Type B pancreatic cell (in vitro differentiated cells): ENCODE measurements at regions not wholly inside any gene's neighbourhood (a gene's known extent, or its start where the extent isn't known, plus 50 kb on each side); places are given as distances from the start of the nearest gene placed in this dataset.
"Not testable (repeated sequence)": the region's sequence is repeated elsewhere in the genome, so short reads cannot be mapped to it uniquely, and the experiment has no call there.

ENCODE experiments used
- DNase-seq: peaks from one replicate; pipeline ENCODE4 v3.0.0; 2021; ENCODE audit warnings: mixed read lengths; ENCODE audit not compliant: unreplicated experiment; ENCODE audit errors: extremely low spot score
- H3K27ac Mint-ChIP-seq: 2 replicates; pipeline ENCODE4 v1.8.0; 2021; ENCODE audit warnings: mild to moderate bottlenecking, mixed read lengths
- H3K27me3 Mint-ChIP-seq: 2 replicates; pipeline ENCODE4 v1.8.0; 2021; ENCODE audit warnings: mixed read lengths
- H3K36me3 Mint-ChIP-seq: 2 replicates; pipeline ENCODE4 v1.8.0; 2021; ENCODE audit warnings: mixed read lengths
- H3K4me1 Mint-ChIP-seq: one replicate; pipeline ENCODE4 v1.8.0; 2021; ENCODE audit warnings: mixed read lengths; ENCODE audit not compliant: unreplicated experiment
- H3K4me3 Mint-ChIP-seq: 2 replicates; pipeline ENCODE4 v1.8.0; 2021; ENCODE audit warnings: mild to moderate bottlenecking, mixed read lengths
- H3K9me3 Mint-ChIP-seq: 2 replicates; pipeline ENCODE4 v1.8.0; 2021; ENCODE audit warnings: mixed read lengths
- CTCF ChIP-seq: fragments of 200-600 bp; sonication (generic); conservative IDR thresholded peaks from 2 replicates; pipeline ENCODE4 v1.5.0; 2021; ENCODE audit warnings: antibody characterized with exemption, mild to moderate bottlenecking

- Mint-ChIP-seq H3K27me3 (no peaks in the 10 kb centered on the region), H3K4me1 (peaks cover 26% of the 10 kb centered on the region), H3K9me3 (peaks cover 5% of the 10 kb centered on the region), H3K36me3 (no peaks in the 10 kb centered on the region), H3K27ac (no peak overlapping the region), H3K4me3 (peak overlapping the region; percentile 4)
- no peak for DNase-seq
- TF ChIP-seq CTCF, result no peak
Measured at GRCh38 chr5:135264451-135265440, 134.3 kb downstream of the MACROH2A1 start.

DNA sequence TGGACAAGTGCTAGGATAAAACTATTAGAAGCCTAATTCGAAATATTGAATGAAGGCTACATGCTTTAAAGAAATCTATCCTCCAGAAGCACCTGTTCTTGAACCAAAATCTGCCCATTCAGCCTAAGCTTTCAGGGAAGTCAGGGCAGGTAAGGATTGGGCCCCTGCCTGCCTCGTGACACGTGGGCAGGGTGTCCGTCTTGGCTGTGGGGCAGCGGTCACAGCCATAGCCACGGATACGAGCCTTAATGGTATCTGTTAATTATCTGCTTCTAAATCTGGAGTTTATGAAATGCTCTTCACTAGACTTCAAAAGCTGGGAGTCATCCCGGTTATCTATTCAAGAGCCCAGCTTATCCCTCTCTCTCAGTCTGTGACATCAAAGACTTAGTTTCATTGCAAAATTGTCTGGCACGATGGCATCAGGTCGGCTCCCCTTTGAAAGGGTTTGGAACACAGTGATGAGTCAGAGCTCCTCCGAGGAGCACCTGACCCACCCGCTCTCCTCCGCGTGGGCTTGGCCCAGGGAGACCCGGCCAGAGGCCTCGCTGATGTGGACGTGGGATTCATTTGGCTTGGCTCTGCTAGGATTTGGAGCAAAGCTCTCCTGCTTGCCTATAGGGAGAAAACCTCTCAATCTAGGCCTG is 135.9 kb downstream of the MACROH2A1 start:
- no peak for DNase-seq
- H3K27ac Mint-ChIP-seq, result no peak overlapping the region
- H3K4me1 Mint-ChIP-seq, result peaks cover 22% of the 10 kb centered on the region
- peaks cover 8% of the 10 kb centered on the region for H3K9me3 Mint-ChIP-seq
- TF ChIP-seq CTCF, result no peak
- no peaks in the 10 kb centered on the region for H3K27me3 Mint-ChIP-seq
- H3K36me3 Mint-ChIP-seq, result no peaks in the 10 kb centered on the region
- H3K4me3 Mint-ChIP-seq, result no peak overlapping the region

DNA sequence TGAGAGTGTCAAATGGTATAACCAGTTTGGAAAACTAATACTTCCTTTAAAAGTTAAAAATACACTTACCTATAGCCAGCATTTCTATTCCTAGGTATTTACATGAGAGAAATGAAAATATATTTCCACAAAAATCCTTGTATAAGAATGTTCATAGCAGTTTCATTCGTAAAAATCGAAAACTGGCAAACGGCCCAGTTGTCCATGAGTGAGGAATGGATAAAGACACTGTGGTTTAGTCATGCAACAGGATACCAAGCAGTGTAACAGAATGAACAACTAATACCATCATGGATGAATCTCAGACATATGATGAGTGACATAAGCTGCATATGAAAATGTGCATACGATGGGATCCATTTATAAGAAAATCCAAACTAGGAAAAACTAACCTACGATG is 136.7 kb downstream of the MACROH2A1 start:
- Mint-ChIP-seq H3K27me3 (no peaks in the 10 kb centered on the region), H3K9me3 (peaks cover 8% of the 10 kb centered on the region), H3K27ac (no peak overlapping the region), H3K4me3 (no peak overlapping the region), H3K4me1 (peaks cover 22% of the 10 kb centered on the region), H3K36me3 (no peaks in the 10 kb centered on the region)
- TF ChIP-seq CTCF, result no peak
- no peak for DNase-seq

GRCh38 chr5:135260108-135260507 is 138.9 kb downstream of the MACROH2A1 start:
- peaks cover 10% of the 10 kb centered on the region for H3K4me1 Mint-ChIP-seq
- not testable (repeated sequence) for H3K4me3 Mint-ChIP-seq, H3K27me3 Mint-ChIP-seq, H3K27ac Mint-ChIP-seq, H3K9me3 Mint-ChIP-seq, H3K36me3 Mint-ChIP-seq, DNase-seq

- Mint-ChIP-seq H3K27ac (no peak overlapping the region), H3K9me3 (peaks cover 9% of the 10 kb centered on the region), H3K4me3 (no peak overlapping the region), H3K4me1 (peaks cover 23% of the 10 kb centered on the region), H3K27me3 (peaks cover 4% of the 10 kb centered on the region), H3K36me3 (no peaks in the 10 kb centered on the region)
- DNase-seq, result no peak
- no peak for TF ChIP-seq CTCF
Measured at GRCh38 chr5:135255461-135256178, 143.4 kb downstream of the MACROH2A1 start.
